ENCODE measurements at regions not wholly inside any gene's neighbourhood (a gene's known extent, or its start where the extent isn't known, plus 50 kb on each side); places are given as distances from the start of the nearest gene placed in this dataset.

- intact Hi-C loops (cut with micrococcal nuclease; ENCODE audit: unreplicated experiment), result no loop called here
- Histone ChIP-seq H3K27me3 (replicated peaks; ENCODE audit: insufficient read depth, low read depth, low read length, poor library complexity) (no peaks in the 10 kb centered on the region), H3K36me3 (ENCODE audit: insufficient read depth, low read length, poor library complexity, severe bottlenecking) (no peaks in the 10 kb centered on the region), H3K4me3 (ENCODE audit: low read depth, low read length, poor library complexity, severe bottlenecking) (no peak overlapping the region), H3K4me1 (ENCODE audit: insufficient read depth, low read length, poor library complexity, severe bottlenecking) (no peaks in the 10 kb centered on the region), H3K27ac (ENCODE audit: low read depth, low read length, poor library complexity, severe bottlenecking) (no peak overlapping the region), H3K9me3 (ENCODE audit: low read depth, low read length, poor library complexity, severe bottlenecking) (no peaks in the 10 kb centered on the region)
- BruUV-seq (replicated peaks), result no TSS peak
- ChIA-PET POLR2A (ENCODE audit: low non-redundant PET) (no interaction called here), CTCF (no interaction called here)
- no peak for TF ChIP-seq EZH2 (IDR thresholded peaks at IDR 0.05; ENCODE audit: borderline replicate concordance, low read depth, low read length, poor library complexity, severe bottlenecking)
- TF ChIP-seq CTCF (conservative IDR thresholded peaks at IDR 0.05; ENCODE audit: low read depth, low read length), result no peak
- no peak for DNase-seq (ENCODE audit: low spot score)
Observed at GRCh38 chr6:144617708-144618107, 332.6 kb downstream of the UTRN start.

GRCh38 chr6:144619966-144620365 lies 334.8 kb downstream of the UTRN start:
- Histone ChIP-seq H3K9me3 (ENCODE audit: low read depth, low read length, poor library complexity, severe bottlenecking) (no peaks in the 10 kb centered on the region), H3K36me3 (ENCODE audit: insufficient read depth, low read length, poor library complexity, severe bottlenecking) (no peaks in the 10 kb centered on the region), H3K27me3 (replicated peaks; ENCODE audit: insufficient read depth, low read depth, low read length, poor library complexity) (no peaks in the 10 kb centered on the region), H3K4me1 (ENCODE audit: insufficient read depth, low read length, poor library complexity, severe bottlenecking) (no peaks in the 10 kb centered on the region), H3K27ac (ENCODE audit: low read depth, low read length, poor library complexity, severe bottlenecking) (no peak overlapping the region), H3K4me3 (ENCODE audit: low read depth, low read length, poor library complexity, severe bottlenecking) (no peak overlapping the region)
- TF ChIP-seq EZH2 (IDR thresholded peaks at IDR 0.05; ENCODE audit: borderline replicate concordance, low read depth, low read length, poor library complexity, severe bottlenecking) (no peak), CTCF (conservative IDR thresholded peaks at IDR 0.05; ENCODE audit: low read depth, low read length) (no peak)
- intact Hi-C loops (cut with micrococcal nuclease; ENCODE audit: unreplicated experiment), result no loop called here
- POLR2A ChIA-PET (ENCODE audit: low non-redundant PET), result no interaction called here
- CTCF ChIA-PET, result no interaction called here
- no TSS peak for BruUV-seq (replicated peaks)
- DNase-seq (ENCODE audit: low spot score), result no peak

GRCh38 chr6:144621332-144621731 lies 336.2 kb downstream of the UTRN start:
- intact Hi-C loops (cut with micrococcal nuclease; ENCODE audit: unreplicated experiment), result no loop called here

More at GRCh38 chr6:144621332-144621731, 336.2 kb downstream of the UTRN start:
- ChIA-PET CTCF (no interaction called here), POLR2A (ENCODE audit: low non-redundant PET) (no interaction called here)
- H3K27ac ChIP-seq (ENCODE audit: low read depth, low read length, poor library complexity, severe bottlenecking), result no peak overlapping the region
- TF ChIP-seq EZH2 (IDR thresholded peaks at IDR 0.05; ENCODE audit: borderline replicate concordance, low read depth, low read length, poor library complexity, severe bottlenecking) (no peak), CTCF (conservative IDR thresholded peaks at IDR 0.05; ENCODE audit: low read depth, low read length) (no peak)
- DNase-seq (ENCODE audit: low spot score), result no peak
- H3K27me3 ChIP-seq (replicated peaks; ENCODE audit: insufficient read depth, low read depth, low read length, poor library complexity), result no peaks in the 10 kb centered on the region
- no peaks in the 10 kb centered on the region for H3K4me1 ChIP-seq (ENCODE audit: insufficient read depth, low read length, poor library complexity, severe bottlenecking)
- no peaks in the 10 kb centered on the region for H3K36me3 ChIP-seq (ENCODE audit: insufficient read depth, low read length, poor library complexity, severe bottlenecking)
- no peak overlapping the region for H3K4me3 ChIP-seq (ENCODE audit: low read depth, low read length, poor library complexity, severe bottlenecking)
- BruUV-seq (replicated peaks), result no TSS peak
- H3K9me3 ChIP-seq (ENCODE audit: low read depth, low read length, poor library complexity, severe bottlenecking), result no peaks in the 10 kb centered on the region
